H9 (cell line): ENCODE measurements at regions not wholly inside any gene's neighbourhood (a gene's known extent, or its start where the extent isn't known, plus 50 kb on each side); places are given as distances from the start of the nearest gene placed in this dataset.

Experiments used
- DNase-seq: peaks from one replicate; pipeline ENCODE4 v3.0.0-alpha.2; 2017
- H2AFZ ChIP-seq: one replicate; pipeline ENCODE4 v1.6.1; 2013; ENCODE audit warnings: mild to moderate bottlenecking, low read length, control low read depth, moderate library complexity
- H2AK5ac ChIP-seq: 2 replicates; pipeline ENCODE4 v1.6.1; 2013; ENCODE audit warnings: low read length, control low read depth, mixed read lengths; ENCODE audit not compliant: insufficient read length
- H2BK120ac ChIP-seq: one replicate; pipeline ENCODE4 v1.6.1; 2013; ENCODE audit warnings: low read depth, mild to moderate bottlenecking, low read length, control low read depth, inconsistent platforms; ENCODE audit not compliant: poor library complexity, severe bottlenecking
- H2BK12ac ChIP-seq: 2 replicates; pipeline ENCODE4 v1.6.1; 2013; ENCODE audit warnings: low read length, control low read depth, mixed read lengths, low read depth; ENCODE audit not compliant: insufficient read length
- H2BK15ac ChIP-seq: 2 replicates; pipeline ENCODE4 v1.6.1; 2013; ENCODE audit warnings: low read depth, low read length, control low read depth
- H2BK20ac ChIP-seq: one replicate; pipeline ENCODE4 v1.6.1; 2013; ENCODE audit warnings: low read depth, mild to moderate bottlenecking, low read length, control low read depth, inconsistent platforms; ENCODE audit not compliant: poor library complexity, severe bottlenecking
- H2BK5ac ChIP-seq: 2 replicates; pipeline ENCODE4 v1.6.1; 2013; ENCODE audit warnings: low read length, control low read depth, mixed read lengths; ENCODE audit not compliant: insufficient read length
- H3K14ac ChIP-seq: 2 replicates; pipeline ENCODE4 v1.6.1; 2013; ENCODE audit warnings: low read length, control low read depth; ENCODE audit not compliant: insufficient read depth
- H3K18ac ChIP-seq: 2 replicates; pipeline ENCODE4 v1.6.1; 2013; ENCODE audit warnings: low read depth, mild to moderate bottlenecking, mixed read lengths, low read length, control low read depth; ENCODE audit not compliant: insufficient read length
- H3K23ac ChIP-seq: 2 replicates; pipeline ENCODE4 v1.6.1; 2013; ENCODE audit warnings: low read length, control low read depth, mixed read lengths, low read depth; ENCODE audit not compliant: insufficient read length
- H3K23me2 ChIP-seq: 2 replicates; pipeline ENCODE4 v1.6.1; 2013; ENCODE audit warnings: low read depth, mild to moderate bottlenecking, mixed read lengths, low read length, control low read depth; ENCODE audit not compliant: insufficient read length, poor library complexity, severe bottlenecking
- H3K27ac ChIP-seq: 2 replicates; pipeline ENCODE4 v1.5.1; 2013; ENCODE audit warnings: low read length, control low read depth, mixed read lengths, low read depth; ENCODE audit not compliant: insufficient read length
- H3K27me3 ChIP-seq: 2 replicates; pipeline ENCODE4 v1.6.1; 2013; ENCODE audit warnings: low read length, control low read depth, inconsistent platforms; ENCODE audit not compliant: insufficient read depth
- H3K4ac ChIP-seq: 2 replicates; pipeline ENCODE4 v1.6.1; 2013; ENCODE audit warnings: low read depth, mild to moderate bottlenecking, control low read depth, inconsistent platforms, low read length, moderate library complexity
- H3K4me1 ChIP-seq: 2 replicates; pipeline ENCODE4 v1.6.1; 2013; ENCODE audit warnings: low read length, control low read depth, inconsistent platforms; ENCODE audit not compliant: insufficient read depth
- H3K4me2 ChIP-seq: 2 replicates; pipeline ENCODE4 v1.6.1; 2013; ENCODE audit warnings: low read length, control low read depth, mixed read lengths; ENCODE audit not compliant: insufficient read length, insufficient read depth
- H3K56ac ChIP-seq: 2 replicates; pipeline ENCODE4 v1.6.1; 2013; ENCODE audit warnings: low read depth, mild to moderate bottlenecking, mixed read lengths, low read length, control low read depth; ENCODE audit not compliant: insufficient read length
- H3K79me1 ChIP-seq: 2 replicates; pipeline ENCODE4 v1.6.1; 2013; ENCODE audit warnings: low read depth, mild to moderate bottlenecking, moderate library complexity, low read length, control low read depth, inconsistent platforms; ENCODE audit not compliant: insufficient read depth, poor library complexity, severe bottlenecking
- H3K79me2 ChIP-seq: 2 replicates; pipeline ENCODE4 v1.6.1; 2013; ENCODE audit warnings: low read length, control low read depth, inconsistent platforms; ENCODE audit not compliant: insufficient read depth
- H3K9ac ChIP-seq: 2 replicates; pipeline ENCODE4 v1.6.1; 2013; ENCODE audit warnings: low read length, control low read depth, mixed read lengths; ENCODE audit not compliant: insufficient read length; ENCODE audit errors: extremely low read depth
- H3K9me3 ChIP-seq: one replicate; pipeline ENCODE4 v1.6.1; 2013; ENCODE audit warnings: low read depth, low read length, inconsistent platforms; ENCODE audit not compliant: control insufficient read depth
- H3T11ph ChIP-seq: one replicate; pipeline ENCODE4 v1.6.1; 2013; ENCODE audit warnings: mild to moderate bottlenecking, low read length, control low read depth, inconsistent platforms
- H4K20me1 ChIP-seq: one replicate; pipeline ENCODE4 v1.6.1; 2013; ENCODE audit not compliant: control insufficient read depth, insufficient read length, insufficient read depth
- H4K5ac ChIP-seq: 2 replicates; pipeline ENCODE4 v1.6.1; 2013; ENCODE audit warnings: low read depth, mild to moderate bottlenecking, mixed read lengths, low read length, control low read depth; ENCODE audit not compliant: insufficient read length
- H4K8ac ChIP-seq: replicated peaks from 2 replicates; pipeline ENCODE4 v1.6.1; 2013; ENCODE audit warnings: low read length, control low read depth, mixed read lengths, low read depth; ENCODE audit not compliant: insufficient read length
- H4K91ac ChIP-seq: 2 replicates; pipeline ENCODE4 v1.6.1; 2013; ENCODE audit warnings: low read depth, mild to moderate bottlenecking, moderate library complexity, mixed read lengths, low read length, control low read depth; ENCODE audit not compliant: insufficient read length
- H3K27ac Mint-ChIP-seq, 3 experiments: 2 replicates in 2 of 3; 3 replicates in 1 of 3; pipeline ENCODE4 v1.8.0; 2020 to 2021; ENCODE audit warnings: mixed read lengths in 3 of 3, mild to moderate bottlenecking in 1 of 3, moderate library complexity in 1 of 3
- H3K27me3 Mint-ChIP-seq: 2 replicates; pipeline ENCODE4 v1.8.0; 2021; ENCODE audit warnings: low read depth, mild to moderate bottlenecking, moderate library complexity, mixed read lengths
- H3K36me3 Mint-ChIP-seq, 3 experiments: 2 replicates in 2 of 3; 3 replicates in 1 of 3; pipeline ENCODE4 v1.8.0; 2020 to 2021; ENCODE audit warnings: low read depth in 3 of 3, mixed read lengths in 3 of 3; ENCODE audit not compliant: insufficient read depth in 1 of 3
- H3K4me1 Mint-ChIP-seq, 2 experiments: 2 replicates each; pipeline ENCODE4 v1.8.0; 2020; ENCODE audit warnings: mixed read lengths in 2 of 2
- H3K4me3 Mint-ChIP-seq, 2 experiments: 2 replicates in 1 of 2; 3 replicates in 1 of 2; pipeline ENCODE4 v1.8.0; 2020 to 2021; ENCODE audit warnings: mild to moderate bottlenecking in 2 of 2, mixed read lengths in 2 of 2, moderate library complexity in 1 of 2
- H3K9me3 Mint-ChIP-seq, 2 experiments: 2 replicates in 1 of 2; 3 replicates in 1 of 2; pipeline ENCODE4 v1.8.0; 2020; ENCODE audit warnings: mild to moderate bottlenecking in 2 of 2, mixed read lengths in 2 of 2, moderate library complexity in 1 of 2
- WGBS: extraction: QIAGEN DNeasy Blood & Tissue Kit; methylation state at CpG from one replicate; pipeline ENCODE4 v1.1.7; 2013; ENCODE audit warnings: missing lambda C conversion rate, low lambda C conversion rate, mixed read lengths; ENCODE audit not compliant: insufficient read length; ENCODE audit errors: extremely low coverage; 5-methylcytosine and 5-hydroxymethylcytosine counted together
- TF ChIP-seq, protein P1 (sequence below): fragments of 200-600 bp; sonication (generic); conservative IDR thresholded peaks from 3 replicates; pipeline ENCODE4 v1.8.0; 2021; ENCODE audit warnings: antibody characterized with exemption, mild to moderate bottlenecking

DNA sequence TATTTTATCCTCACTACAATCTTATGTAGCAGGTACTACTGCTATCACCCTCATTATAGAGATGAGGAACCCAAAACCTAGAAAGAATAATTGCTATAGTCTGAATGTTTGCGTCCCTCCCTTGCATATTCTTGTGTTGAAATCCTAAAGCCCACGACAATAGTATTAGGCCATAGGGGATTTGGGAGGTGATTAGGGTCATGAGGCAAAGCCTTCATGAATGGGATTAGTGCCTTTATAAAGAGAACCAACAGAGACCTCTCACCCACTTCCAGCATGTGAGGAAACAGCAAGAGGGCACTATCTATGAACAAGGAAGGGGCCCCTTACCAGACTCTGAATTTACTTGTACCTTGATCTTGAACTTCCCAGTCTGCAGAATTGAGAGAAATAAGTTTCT, 500.3 kb upstream of the FAM98A start:
- Histone ChIP-seq H3K9ac (no peak overlapping the region), H3K79me1 (no peaks in the 10 kb centered on the region), H3K9me3 (no peaks in the 10 kb centered on the region), H3K27ac (no peak overlapping the region), H2BK15ac (no peak overlapping the region), H2AK5ac (no peak overlapping the region), H3K27me3 (no peaks in the 10 kb centered on the region), H4K20me1 (no peaks in the 10 kb centered on the region), H4K91ac (no peak overlapping the region), H2BK5ac (no peak overlapping the region), H3K4me2 (no peak overlapping the region), H3K23me2 (no peaks in the 10 kb centered on the region), H3K23ac (no peak overlapping the region), H3T11ph (no peak overlapping the region), H3K14ac (no peak overlapping the region), H3K18ac (no peak overlapping the region), H2AFZ (no peak overlapping the region), H3K56ac (no peak overlapping the region), H2BK120ac (no peak overlapping the region), H4K5ac (no peak overlapping the region), H2BK12ac (no peak overlapping the region), H3K4ac (no peak overlapping the region), H2BK20ac (no peak overlapping the region), H4K8ac (no peak overlapping the region), H3K79me2 (no peaks in the 10 kb centered on the region), H3K4me1 (no peaks in the 10 kb centered on the region)
- Mint-ChIP-seq H3K4me3 (no peak overlapping the region), H3K4me1 (peaks cover 18 to 24% of the 10 kb centered on the region in 2 experiments), H3K9me3 (no peaks in the 10 kb centered on the region; a peak in 1 of 5 replicates), H3K27ac (no peak overlapping the region), H3K27me3 (no peaks in the 10 kb centered on the region), H3K36me3 (no peaks in the 10 kb centered on the region)
- no CpG with 5 or more reads among the region's 2 CpGs for WGBS
- DNase-seq, result no peak
- TF ChIP-seq, protein P1, sequence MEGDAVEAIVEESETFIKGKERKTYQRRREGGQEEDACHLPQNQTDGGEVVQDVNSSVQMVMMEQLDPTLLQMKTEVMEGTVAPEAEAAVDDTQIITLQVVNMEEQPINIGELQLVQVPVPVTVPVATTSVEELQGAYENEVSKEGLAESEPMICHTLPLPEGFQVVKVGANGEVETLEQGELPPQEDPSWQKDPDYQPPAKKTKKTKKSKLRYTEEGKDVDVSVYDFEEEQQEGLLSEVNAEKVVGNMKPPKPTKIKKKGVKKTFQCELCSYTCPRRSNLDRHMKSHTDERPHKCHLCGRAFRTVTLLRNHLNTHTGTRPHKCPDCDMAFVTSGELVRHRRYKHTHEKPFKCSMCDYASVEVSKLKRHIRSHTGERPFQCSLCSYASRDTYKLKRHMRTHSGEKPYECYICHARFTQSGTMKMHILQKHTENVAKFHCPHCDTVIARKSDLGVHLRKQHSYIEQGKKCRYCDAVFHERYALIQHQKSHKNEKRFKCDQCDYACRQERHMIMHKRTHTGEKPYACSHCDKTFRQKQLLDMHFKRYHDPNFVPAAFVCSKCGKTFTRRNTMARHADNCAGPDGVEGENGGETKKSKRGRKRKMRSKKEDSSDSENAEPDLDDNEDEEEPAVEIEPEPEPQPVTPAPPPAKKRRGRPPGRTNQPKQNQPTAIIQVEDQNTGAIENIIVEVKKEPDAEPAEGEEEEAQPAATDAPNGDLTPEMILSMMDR, result no peak
